ENCODE measurements at regions not wholly inside any gene's neighbourhood (a gene's known extent, or its start where the extent isn't known, plus 50 kb on each side); places are given as distances from the start of the nearest gene placed in this dataset.

DNA sequence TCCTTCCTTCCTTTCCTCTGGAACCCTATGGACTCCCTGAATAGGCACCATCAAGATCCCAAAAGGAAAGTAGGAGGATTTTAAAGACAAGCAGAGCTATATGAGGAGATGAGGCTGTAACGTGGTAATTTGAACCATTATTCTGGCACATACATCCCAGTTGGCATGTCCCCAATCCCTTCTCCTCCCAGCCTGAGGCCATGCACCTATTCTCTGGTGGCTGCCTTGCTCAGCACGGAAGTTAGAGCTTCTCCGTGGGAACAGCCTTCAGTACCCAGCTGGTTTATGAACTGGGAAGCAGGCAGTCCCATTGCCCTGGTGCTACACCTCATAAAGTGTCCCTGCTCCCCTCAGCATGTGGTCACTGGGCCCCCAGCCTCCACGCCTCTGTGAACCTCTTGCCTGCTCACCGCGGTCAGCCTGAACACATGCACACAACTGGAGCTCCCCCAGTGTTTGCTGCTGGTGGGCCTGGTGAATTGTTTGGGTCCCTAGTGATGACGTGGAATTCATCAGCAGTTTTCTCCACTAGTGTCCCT is 139.9 kb upstream of the PLET1 start:
- FAIRE-seq (no peak), DNase-seq (ENCODE audit: low read depth, low spot score) (no peak)
- no peaks in the 10 kb centered on the region for H3K4me1 ChIP-seq (ENCODE audit: control insufficient read depth, extremely low read depth, insufficient read depth, low read length)
- POLR2A ChIA-PET = no interaction called here
- H3K27ac ChIP-seq (ENCODE audit: insufficient read depth, low read depth, low read length) = no peak overlapping the region
- H3K4me2 ChIP-seq (ENCODE audit: insufficient read depth, low read length) = no peak overlapping the region
- CTCF ChIA-PET = no interaction called here
- no peaks in the 10 kb centered on the region for H3K9me3 ChIP-seq (replicated peaks; ENCODE audit: control insufficient read depth, insufficient read depth, low read length)
- no peaks in the 10 kb centered on the region for H3K79me2 ChIP-seq (ENCODE audit: control insufficient read depth, insufficient read depth, low read length)
- no peak overlapping the region for H2AFZ ChIP-seq (ENCODE audit: low read depth, low read length)
- no peaks in the 10 kb centered on the region for H3K36me3 ChIP-seq (ENCODE audit: control insufficient read depth in 2 of 2, extremely low read depth in 1 of 2, insufficient read depth in 2 of 2, low read length in 2 of 2)
- no peaks in the 10 kb centered on the region for H4K20me1 ChIP-seq (replicated peaks; ENCODE audit: control insufficient read depth, extremely low read depth, insufficient read depth, low read length)
- no peak overlapping the region for H3K4me3 ChIP-seq (replicated peaks in 1 of 3; ENCODE audit: insufficient read depth in 1 of 3, low read depth in 1 of 3, low read length in 3 of 3)
- no TSS peak for BruUV-seq (replicated peaks)
- dilution Hi-C loops (cut with MboI; ENCODE audit: extremely low pct_ligation_motif_present, low sequenced_read_pairs) (no loop called here), intact Hi-C loops (cut with micrococcal nuclease) (no loop called here)
- TF ChIP-seq, protein P1, sequence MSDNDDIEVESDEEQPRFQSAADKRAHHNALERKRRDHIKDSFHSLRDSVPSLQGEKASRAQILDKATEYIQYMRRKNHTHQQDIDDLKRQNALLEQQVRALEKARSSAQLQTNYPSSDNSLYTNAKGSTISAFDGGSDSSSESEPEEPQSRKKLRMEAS (IDR thresholded peaks at IDR 0.05; ENCODE audit: insufficient read depth, insufficient read length) = no peak
- TF ChIP-seq GATA2 (IDR thresholded peaks at IDR 0.05; ENCODE audit: insufficient read depth, insufficient read length, low read depth, low read length) (no peak), JUN (IDR thresholded peaks at IDR 0.05; ENCODE audit: borderline replicate concordance, insufficient read depth, insufficient read length, low read depth) (no peak), EZH2 (IDR thresholded peaks at IDR 0.05; ENCODE audit: borderline replicate concordance, low read depth, low read length, severe bottlenecking) (no peak), POLR2A (IDR thresholded peaks at IDR 0.05; ENCODE audit: low read depth, low read length) (no peak), POLR2AphosphoS5 (IDR thresholded peaks at IDR 0.05; ENCODE audit: insufficient read depth, low read depth, low read length) (no peak), MYC (IDR thresholded peaks at IDR 0.05; ENCODE audit: low read depth, low read length) (no peak), FOS (IDR thresholded peaks at IDR 0.05; ENCODE audit: borderline replicate concordance, insufficient read depth, low read length) (no peak)
- TF ChIP-seq, protein P2, sequence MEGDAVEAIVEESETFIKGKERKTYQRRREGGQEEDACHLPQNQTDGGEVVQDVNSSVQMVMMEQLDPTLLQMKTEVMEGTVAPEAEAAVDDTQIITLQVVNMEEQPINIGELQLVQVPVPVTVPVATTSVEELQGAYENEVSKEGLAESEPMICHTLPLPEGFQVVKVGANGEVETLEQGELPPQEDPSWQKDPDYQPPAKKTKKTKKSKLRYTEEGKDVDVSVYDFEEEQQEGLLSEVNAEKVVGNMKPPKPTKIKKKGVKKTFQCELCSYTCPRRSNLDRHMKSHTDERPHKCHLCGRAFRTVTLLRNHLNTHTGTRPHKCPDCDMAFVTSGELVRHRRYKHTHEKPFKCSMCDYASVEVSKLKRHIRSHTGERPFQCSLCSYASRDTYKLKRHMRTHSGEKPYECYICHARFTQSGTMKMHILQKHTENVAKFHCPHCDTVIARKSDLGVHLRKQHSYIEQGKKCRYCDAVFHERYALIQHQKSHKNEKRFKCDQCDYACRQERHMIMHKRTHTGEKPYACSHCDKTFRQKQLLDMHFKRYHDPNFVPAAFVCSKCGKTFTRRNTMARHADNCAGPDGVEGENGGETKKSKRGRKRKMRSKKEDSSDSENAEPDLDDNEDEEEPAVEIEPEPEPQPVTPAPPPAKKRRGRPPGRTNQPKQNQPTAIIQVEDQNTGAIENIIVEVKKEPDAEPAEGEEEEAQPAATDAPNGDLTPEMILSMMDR (IDR thresholded peaks at IDR 0.05; ENCODE audit: extremely low read depth in 1 of 2, insufficient read depth in 1 of 2, low read depth in 1 of 2, low read length in 2 of 2) = no peak
- no peaks in the 10 kb centered on the region for H3K27me3 ChIP-seq (ENCODE audit: control insufficient read depth in 2 of 2, insufficient read depth in 2 of 2, low read length in 2 of 2)
- no peaks in the 10 kb centered on the region for H3K9me1 ChIP-seq (replicated peaks; ENCODE audit: control insufficient read depth, extremely low read depth, insufficient read depth, low read length)
- H3K9ac ChIP-seq (replicated peaks; ENCODE audit: extremely low read depth, insufficient read depth, low read length) = no peak overlapping the region
